ENCODE measurements at regions not wholly inside any gene's neighbourhood (a gene's known extent, or its start where the extent isn't known, plus 50 kb on each side); places are given as distances from the start of the nearest gene placed in this dataset.

GRCh38 chr21:41068496-41068895, 99.5 kb upstream of the BACE2 start:
- TF ChIP-seq CTCF (conservative IDR thresholded peaks at IDR 0.05; ENCODE audit: low read depth, low read length), result no peak
- TF ChIP-seq EZH2 (IDR thresholded peaks at IDR 0.05; ENCODE audit: low read length, unreplicated experiment), result no peak

Data from PC-3 (cell line).